Spleen (tissue), 7 donors: ENCODE measurements at regions not wholly inside any gene's neighbourhood (a gene's known extent, or its start where the extent isn't known, plus 50 kb on each side); places are given as distances from the start of the nearest gene placed in this dataset.

ENCODE experiments used
- CTCF ChIP-seq, 11 experiments: fragments of 200-600 bp in 7 of 11; fragments of 450-650 bp in 4 of 11; sonication (generic) in 4 of 11; IDR thresholded peaks in 8 of 11; conservative IDR thresholded peaks in 3 of 11; 1 replicate in 7 of 11; 2 replicates in 4 of 11; pipeline versions ENCODE4 v1.4.0 to v1.8.0; 2016 to 2021; ENCODE audit warnings: antibody characterized with exemption in 11 of 11, inconsistent platforms in 4 of 11, mild to moderate bottlenecking in 1 of 11
- POLR2A ChIP-seq, 3 donors: fragments of 450-650 bp; IDR thresholded peaks; one replicate each; pipeline ENCODE4 v1.5.1; 2017; ENCODE audit warnings: antibody characterized with exemption in 3 of 3, mild to moderate bottlenecking in 1 of 3
- donor health status: DM: no; HTN: no; CAD: no; lungs with moderate emphysema.
- donor health status: DM: no; HTN: no; CAD: no.
- donor health status: DM: no; HTN: no; CAD: no.

- TF ChIP-seq CTCF (IDR thresholded peaks at IDR 0.05 in 8 of 11, conservative IDR thresholded peaks at IDR 0.05 in 3 of 11) (no peak), POLR2A (IDR thresholded peaks at IDR 0.05) (no peak)
Observed at GRCh38 chr2:203646266-203646864, 60.1 kb upstream of the CD28 start.
